Ectodermal cell (in vitro differentiated cells): ENCODE measurements at regions not wholly inside any gene's neighbourhood (a gene's known extent, or its start where the extent isn't known, plus 50 kb on each side); places are given as distances from the start of the nearest gene placed in this dataset.
"Not testable (repeated sequence)": the region's sequence is repeated elsewhere in the genome, so short reads cannot be mapped to it uniquely, and the experiment has no call there.

Source experiments
- H3K27ac ChIP-seq: 2 replicates; pipeline ENCODE4 v1.7.0; 2013; ENCODE audit warnings: mild to moderate bottlenecking, low read depth, low read length; ENCODE audit not compliant: insufficient read depth, poor library complexity, severe bottlenecking
- H3K27me3 ChIP-seq: 2 replicates; pipeline ENCODE4 v1.7.0; 2013; ENCODE audit warnings: mild to moderate bottlenecking, low read length; ENCODE audit not compliant: insufficient read depth, control insufficient read depth, poor library complexity, severe bottlenecking
- H3K36me3 ChIP-seq: one replicate; pipeline ENCODE4 v1.7.0; 2013; ENCODE audit warnings: low read length; ENCODE audit not compliant: control insufficient read depth, insufficient read depth
- H3K4me1 ChIP-seq: one replicate; pipeline ENCODE4 v1.7.0; 2013; ENCODE audit warnings: low read length; ENCODE audit not compliant: control insufficient read depth, insufficient read depth
- H3K4me3 ChIP-seq: 2 replicates; pipeline ENCODE4 v1.7.0; 2013; ENCODE audit warnings: low read depth, low read length, control low read depth; ENCODE audit not compliant: insufficient read depth
- H3K9me3 ChIP-seq: 2 replicates; pipeline ENCODE4 v1.7.0; 2013; ENCODE audit warnings: mild to moderate bottlenecking, low read length, moderate library complexity; ENCODE audit not compliant: control insufficient read depth
- WGBS, 2 experiments: methylation state at CpG; one replicate each; pipeline ENCODE4 v1.1.7; 2013; ENCODE audit warnings: missing lambda C conversion rate in 2 of 2; 5-methylcytosine and 5-hydroxymethylcytosine counted together

DNA sequence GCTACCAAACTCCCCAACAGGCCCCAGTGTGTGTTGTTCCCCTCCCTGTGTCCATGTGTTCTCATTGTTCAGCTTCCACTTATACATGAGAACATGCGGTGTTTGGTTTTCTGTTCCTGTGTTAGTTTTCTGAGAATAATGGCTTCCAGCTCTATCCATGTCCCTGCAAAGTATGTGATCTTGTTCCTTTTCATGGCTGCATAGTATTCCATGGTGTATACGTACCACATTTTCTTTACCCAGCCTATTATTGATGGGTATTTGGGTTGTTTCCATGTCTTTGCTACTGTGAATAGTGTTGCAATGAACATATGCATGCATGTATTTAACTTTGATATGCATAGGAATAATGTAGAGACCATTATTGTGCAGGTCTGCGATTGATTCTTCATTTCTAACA, 847.4 kb upstream of the ZEB2 start:
- not testable (repeated sequence) for H3K36me3 ChIP-seq, H3K27ac ChIP-seq, H3K27me3 ChIP-seq, H3K4me1 ChIP-seq, H3K9me3 ChIP-seq, H3K4me3 ChIP-seq
- WGBS, 2 experiments = 95 to 100% methylated on average over 3 of the region's 3 CpGs

DNA sequence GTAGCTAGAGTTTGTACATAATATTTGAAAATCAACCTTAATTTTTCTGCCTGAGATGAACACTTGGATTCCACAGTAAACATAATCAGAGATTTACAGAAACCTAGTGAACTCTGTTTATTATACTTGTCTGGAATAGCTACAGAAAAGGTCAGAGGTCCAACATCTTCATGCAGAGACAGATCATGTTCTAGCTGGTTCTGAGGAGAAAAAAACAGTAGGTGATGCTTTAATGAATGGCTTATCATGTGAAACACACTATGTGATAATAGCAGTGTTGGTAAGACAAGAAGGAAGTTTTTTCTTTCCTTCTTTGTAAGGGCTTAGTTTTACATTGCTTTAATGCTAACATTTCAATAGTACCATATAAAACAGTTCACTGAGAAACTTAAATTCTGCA, 846.4 kb upstream of the ZEB2 start:
- no peaks in the 10 kb centered on the region for H3K4me1 ChIP-seq
- no peak overlapping the region for H3K27ac ChIP-seq
- no peak overlapping the region for H3K4me3 ChIP-seq
- H3K27me3 ChIP-seq = no peaks in the 10 kb centered on the region
- H3K9me3 ChIP-seq = no peaks in the 10 kb centered on the region
- H3K36me3 ChIP-seq = no peaks in the 10 kb centered on the region

DNA sequence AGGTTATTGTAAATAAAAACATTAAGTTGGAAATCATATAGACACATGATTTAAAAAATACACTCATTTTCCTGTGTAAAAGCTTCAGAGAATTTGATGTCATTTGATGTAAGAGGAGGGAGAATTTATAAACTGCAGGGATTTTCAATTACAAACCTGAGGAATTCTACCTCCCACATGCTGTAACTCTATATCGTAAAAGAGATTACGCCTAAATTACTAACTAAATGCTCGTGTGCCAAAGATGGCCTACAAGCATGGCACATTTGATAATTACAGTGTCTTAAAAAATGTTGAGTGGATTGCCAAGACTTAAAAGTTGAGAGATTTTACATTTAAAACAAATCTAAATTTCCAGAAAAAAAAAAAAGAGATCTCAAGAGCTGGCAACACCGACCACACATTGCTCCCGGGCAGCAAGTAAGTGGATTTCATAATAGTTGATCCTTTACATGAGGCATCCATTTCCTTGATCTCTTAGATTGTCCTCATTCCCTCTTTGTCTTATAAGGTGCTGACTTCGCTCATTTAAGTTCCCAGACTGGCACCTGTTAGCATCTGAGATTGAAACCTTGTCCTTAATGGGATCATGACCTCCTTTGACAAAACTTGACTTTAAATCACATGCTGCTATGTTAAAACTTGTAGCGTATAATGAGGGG, 840.3 kb upstream of the ZEB2 start:
- no peaks in the 10 kb centered on the region for H3K4me1 ChIP-seq
- no peak overlapping the region for H3K27ac ChIP-seq
- H3K36me3 ChIP-seq = no peaks in the 10 kb centered on the region
- no peaks in the 10 kb centered on the region for H3K27me3 ChIP-seq
- 96% methylated on average over 7 of the region's 7 CpGs for WGBS, 2 experiments
- H3K4me3 ChIP-seq = no peak overlapping the region
- no peaks in the 10 kb centered on the region for H3K9me3 ChIP-seq

DNA sequence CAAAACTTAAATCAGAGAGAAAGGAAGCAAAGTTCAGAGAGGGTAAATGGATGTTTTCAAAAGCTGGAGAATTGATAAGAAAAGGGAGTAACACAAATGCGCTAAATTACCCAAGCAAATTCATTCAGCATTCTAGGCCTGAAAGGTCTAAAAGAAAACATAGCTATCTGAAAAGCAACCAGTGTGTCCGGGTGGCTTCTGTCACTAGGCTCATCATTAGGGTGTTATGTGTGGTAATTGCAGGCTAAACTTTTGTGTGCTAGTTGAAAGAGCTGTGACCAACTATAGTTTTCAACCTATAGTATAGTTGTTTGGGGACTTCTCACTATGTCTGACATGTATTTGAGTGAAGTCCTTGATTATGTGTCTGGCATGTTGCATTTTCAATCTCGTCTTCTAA, 839.6 kb upstream of the ZEB2 start:
- Histone ChIP-seq H3K36me3 (no peaks in the 10 kb centered on the region), H3K27ac (no peak overlapping the region), H3K4me1 (no peaks in the 10 kb centered on the region), H3K4me3 (no peak overlapping the region), H3K9me3 (no peaks in the 10 kb centered on the region), H3K27me3 (no peaks in the 10 kb centered on the region)
- WGBS, 2 experiments = 83 to 85% methylated on average over 2 to 3 of the region's 3 CpGs

DNA sequence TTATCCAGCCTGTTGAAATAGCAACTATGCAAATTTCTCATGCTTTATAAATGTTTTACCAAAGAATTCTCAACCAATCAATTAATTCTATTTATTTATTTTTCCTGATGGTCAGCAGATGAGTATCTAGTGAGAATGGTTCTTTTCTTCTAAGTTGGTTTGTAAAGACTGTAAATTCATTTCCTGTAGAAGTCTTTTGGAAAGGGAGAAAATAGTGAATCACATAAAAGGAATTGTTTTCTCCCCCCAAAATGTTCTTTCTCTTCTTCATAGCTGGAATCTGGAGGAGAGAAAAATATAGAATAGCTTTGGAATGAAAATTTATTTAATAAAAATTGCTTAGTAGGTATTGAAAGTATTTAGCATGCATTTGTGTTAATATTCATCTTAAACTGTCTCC, 836.1 kb upstream of the ZEB2 start:
- Histone ChIP-seq H3K27ac (no peak overlapping the region), H3K4me1 (no peaks in the 10 kb centered on the region), H3K9me3 (no peaks in the 10 kb centered on the region), H3K36me3 (no peaks in the 10 kb centered on the region), H3K4me3 (no peak overlapping the region), H3K27me3 (no peaks in the 10 kb centered on the region)

DNA sequence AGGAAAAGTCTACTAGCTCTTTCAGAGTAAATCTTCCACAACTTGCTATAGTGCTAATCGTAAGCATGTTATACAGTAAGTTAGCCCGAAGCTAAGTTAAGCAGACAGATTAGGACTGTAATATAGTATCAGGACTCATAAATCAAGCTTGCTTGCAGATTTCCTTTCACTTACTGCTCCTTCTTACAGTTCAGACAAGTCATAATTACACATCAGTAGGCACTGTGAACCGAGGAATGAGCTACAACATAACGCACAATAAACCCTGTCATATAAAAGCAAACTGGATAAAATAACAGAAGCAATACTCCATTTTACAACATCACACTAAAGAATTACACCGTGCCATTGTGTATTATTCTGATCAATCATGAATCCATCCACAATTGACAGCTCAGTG, 832.6 kb upstream of the ZEB2 start:
- Histone ChIP-seq H3K4me3 (no peak overlapping the region), H3K27ac (no peak overlapping the region), H3K36me3 (no peaks in the 10 kb centered on the region), H3K27me3 (no peaks in the 10 kb centered on the region), H3K4me1 (no peaks in the 10 kb centered on the region), H3K9me3 (no peaks in the 10 kb centered on the region)
- WGBS, 2 experiments = 87 to 95% methylated on average over 5 of the region's 5 CpGs

DNA sequence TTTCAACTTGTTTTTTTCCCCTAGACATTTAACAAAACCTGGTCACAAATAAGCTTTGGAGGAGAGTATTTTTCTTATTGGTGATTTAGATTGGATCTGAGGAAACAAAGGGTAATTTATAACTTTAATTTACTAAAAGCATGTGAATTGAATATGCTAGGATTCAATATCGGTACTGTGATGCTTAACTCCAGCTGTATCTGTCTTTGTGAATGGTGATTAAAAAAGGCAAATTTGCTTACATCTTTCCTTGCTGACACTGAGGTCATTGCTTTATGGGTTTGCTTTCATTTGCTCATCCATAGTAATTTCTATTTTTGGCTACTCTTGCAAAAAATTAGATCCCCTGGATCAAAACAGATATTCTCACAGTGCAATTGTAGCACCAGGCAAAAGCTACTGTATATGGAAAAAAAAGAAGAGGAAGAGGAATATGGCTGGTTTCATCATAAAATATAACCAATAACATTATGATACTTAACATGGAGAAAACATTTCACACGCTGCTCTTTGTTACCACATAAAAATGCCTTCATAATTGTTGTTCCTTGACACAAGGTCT, 832.0 kb upstream of the ZEB2 start:
- no peaks in the 10 kb centered on the region for H3K9me3 ChIP-seq
- H3K36me3 ChIP-seq = no peaks in the 10 kb centered on the region
- H3K4me1 ChIP-seq = no peaks in the 10 kb centered on the region
- H3K27ac ChIP-seq = no peak overlapping the region
- 100% methylated on average over 1 to 2 of the region's 2 CpGs for WGBS, 2 experiments
- H3K27me3 ChIP-seq = no peaks in the 10 kb centered on the region
- H3K4me3 ChIP-seq = no peak overlapping the region

DNA sequence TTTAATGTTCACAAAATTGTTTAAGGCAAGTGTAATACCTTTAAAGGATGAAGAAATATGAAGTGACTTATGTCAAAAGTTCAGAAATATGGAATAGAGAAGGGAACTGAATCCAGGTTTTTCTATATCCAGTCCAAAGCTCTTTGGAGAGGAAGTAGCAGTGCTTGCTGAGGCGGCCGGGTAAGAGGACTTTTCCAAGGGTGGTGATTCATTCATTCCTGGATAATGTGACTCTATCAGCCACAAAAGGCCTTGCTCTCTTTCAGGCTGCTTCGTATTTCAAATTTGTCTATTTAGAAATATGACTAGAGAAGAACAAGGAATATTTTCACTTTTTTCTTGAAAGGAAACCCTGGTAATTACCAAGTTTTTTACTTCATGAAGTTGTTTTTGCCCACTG, 830.1 kb upstream of the ZEB2 start:
- no peaks in the 10 kb centered on the region for H3K27me3 ChIP-seq
- 93 to 95% methylated on average over 3 of the region's 3 CpGs for WGBS, 2 experiments
- no peak overlapping the region for H3K27ac ChIP-seq
- H3K36me3 ChIP-seq = no peaks in the 10 kb centered on the region
- H3K9me3 ChIP-seq = no peaks in the 10 kb centered on the region
- H3K4me3 ChIP-seq = no peak overlapping the region
- H3K4me1 ChIP-seq = no peaks in the 10 kb centered on the region

DNA sequence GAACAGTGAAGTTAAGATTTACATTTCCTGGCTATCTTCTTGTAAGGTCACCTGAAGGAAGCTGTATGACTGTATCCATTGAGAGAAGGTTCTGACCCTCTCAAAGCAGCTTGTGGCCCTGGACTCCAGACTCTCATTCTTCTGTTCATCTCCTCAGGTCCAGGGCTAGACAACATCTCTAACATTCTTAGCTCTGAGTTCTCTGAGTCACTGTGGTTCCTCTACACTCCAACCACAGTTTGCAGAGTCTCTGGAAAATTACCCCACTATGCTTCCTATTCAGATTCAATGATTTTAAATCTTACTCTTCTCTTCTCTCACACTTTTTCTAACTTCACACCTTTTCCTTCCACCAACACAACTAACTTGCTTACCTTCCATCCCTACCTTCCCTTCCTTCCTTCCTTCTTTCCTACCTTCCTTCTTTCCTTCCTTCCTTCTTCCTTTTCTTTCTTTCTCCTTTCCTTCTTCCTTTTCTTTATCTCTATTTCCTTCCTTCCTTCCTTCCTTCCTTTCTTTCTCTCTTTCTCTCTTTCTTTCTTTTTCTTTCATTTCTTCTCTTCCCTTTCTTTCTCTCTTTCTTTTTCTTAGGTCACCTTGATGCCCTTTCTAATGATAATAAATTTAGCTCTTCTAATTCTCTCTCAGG, 824.3 kb upstream of the ZEB2 start:
- Histone ChIP-seq H3K27me3 (no peaks in the 10 kb centered on the region), H3K27ac (no peak overlapping the region), H3K4me1 (no peaks in the 10 kb centered on the region), H3K36me3 (no peaks in the 10 kb centered on the region), H3K9me3 (no peaks in the 10 kb centered on the region), H3K4me3 (no peak overlapping the region)

DNA sequence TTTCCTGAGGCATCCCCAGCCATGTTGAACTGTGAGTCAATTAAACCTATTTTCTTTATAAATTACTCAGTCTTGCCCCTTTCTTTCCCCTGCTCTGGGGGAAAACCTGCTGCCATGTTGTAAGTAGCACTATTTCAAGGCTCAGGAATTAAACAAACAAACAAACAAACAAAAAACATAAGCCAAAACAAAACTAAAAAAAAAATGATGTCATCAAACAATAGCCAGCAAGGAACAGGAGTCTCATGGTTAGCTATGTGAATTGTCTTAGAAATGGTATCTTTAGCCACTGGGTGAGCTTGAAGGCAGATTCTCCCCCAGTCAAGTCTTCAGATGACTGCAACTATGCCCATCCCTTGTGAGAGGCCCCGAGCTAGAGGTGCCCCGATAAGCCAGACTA, 823.4 kb upstream of the ZEB2 start:
- Histone ChIP-seq H3K9me3 (no peaks in the 10 kb centered on the region), H3K27ac (no peak overlapping the region), H3K4me3 (no peak overlapping the region), H3K27me3 (no peaks in the 10 kb centered on the region), H3K36me3 (no peaks in the 10 kb centered on the region), H3K4me1 (no peaks in the 10 kb centered on the region)
- WGBS, 2 experiments = 74 to 79% methylated on average over 2 of the region's 2 CpGs
